Spleen (tissue), 7 donors: ENCODE measurements at regions not wholly inside any gene's neighbourhood (a gene's known extent, or its start where the extent isn't known, plus 50 kb on each side); places are given as distances from the start of the nearest gene placed in this dataset.

Experiments
- CTCF ChIP-seq, 11 experiments: fragments of 200-600 bp in 7 of 11; fragments of 450-650 bp in 4 of 11; sonication (generic) in 4 of 11; IDR thresholded peaks in 8 of 11; conservative IDR thresholded peaks in 3 of 11; 1 replicate in 7 of 11; 2 replicates in 4 of 11; pipeline versions ENCODE4 v1.4.0 to v1.8.0; 2016 to 2021; ENCODE audit warnings: antibody characterized with exemption in 11 of 11, inconsistent platforms in 4 of 11, mild to moderate bottlenecking in 1 of 11
- POLR2A ChIP-seq, 3 donors: fragments of 450-650 bp; IDR thresholded peaks; one replicate each; pipeline ENCODE4 v1.5.1; 2017; ENCODE audit warnings: antibody characterized with exemption in 3 of 3, mild to moderate bottlenecking in 1 of 3
- POLR2AphosphoS5 ChIP-seq, 3 donors: sonication (generic); formaldehyde crosslinking; IDR thresholded peaks; one replicate each; pipeline ENCODE4 v1.5.1; 2017; ENCODE audit warnings: antibody characterized with exemption in 3 of 3
- donor health status: DM: no; HTN: no; CAD: no; lungs with moderate emphysema.
- donor health status: DM: no; HTN: no; CAD: no.
- donor health status: DM: no; HTN: no; CAD: no.

GRCh38 chr15:94848054-94848453 lies 616.7 kb downstream of the MCTP2 start:
- TF ChIP-seq CTCF (IDR thresholded peaks at IDR 0.05 in 8 of 11, conservative IDR thresholded peaks at IDR 0.05 in 3 of 11) (no peak), POLR2AphosphoS5 (IDR thresholded peaks at IDR 0.05) (no peak), POLR2A (IDR thresholded peaks at IDR 0.05) (no peak)
